Upper lobe of left lung (tissue), 6 donors: ENCODE measurements at regions not wholly inside any gene's neighbourhood (a gene's known extent, or its start where the extent isn't known, plus 50 kb on each side); places are given as distances from the start of the nearest gene placed in this dataset.
A peak's percentile ranks its signal among the peaks of the same experiment; 100 is the strongest.
"Not testable (repeated sequence)": the region's sequence is repeated elsewhere in the genome, so short reads cannot be mapped to it uniquely, and the experiment has no call there.

Experiments
- ATAC-seq, 2 donors: fragments of 200-7000 bp; cut with Tn5 transposase; one replicate each; pipeline ENCODE4 v1.9.1; 2022; ENCODE audit warnings: mild to moderate bottlenecking in 2 of 2, moderate library complexity in 2 of 2; ENCODE audit not compliant: low FRiP score in 2 of 2
- DNase-seq, 2 donors: peaks; one replicate each; pipeline ENCODE4 v3.0.0-alpha.2; 2019 to 2020
- H3K27ac ChIP-seq, 4 donors: fragments of 200-600 bp; sonication (generic); one replicate each; pipeline ENCODE4 v1.5.1; 2016 to 2019
- H3K27me3 ChIP-seq, 4 donors: fragments of 200-600 bp; sonication (generic); one replicate each; pipeline ENCODE4 v1.5.1; 2017 to 2019
- H3K36me3 ChIP-seq, 4 donors: fragments of 200-600 bp; sonication (generic); one replicate each; pipeline ENCODE4 v1.5.1; 2016 to 2019
- H3K4me1 ChIP-seq, 4 donors: fragments of 200-600 bp; sonication (generic); one replicate each; pipeline ENCODE4 v1.5.1; 2018 to 2019
- H3K4me3 ChIP-seq, 4 donors: fragments of 200-600 bp; sonication (generic); one replicate each; pipeline ENCODE4 v1.5.1; 2017 to 2019; ENCODE audit warnings: mild to moderate bottlenecking in 2 of 4, moderate library complexity in 1 of 4
- H3K9me3 ChIP-seq, 4 donors: fragments of 200-600 bp; sonication (generic); one replicate each; pipeline ENCODE4 v1.5.1; 2018 to 2019
- EP300 ChIP-seq, 4 donors: sonication (generic); formaldehyde crosslinking; IDR thresholded peaks; one replicate each; pipeline ENCODE4 v1.5.1; 2017; ENCODE audit warnings: antibody characterized with exemption in 4 of 4, control low read depth in 2 of 4
- POLR2A ChIP-seq, 4 donors: fragments of 450-650 bp; IDR thresholded peaks; one replicate each; pipeline ENCODE4 v1.5.1; 2016 to 2017; ENCODE audit warnings: antibody characterized with exemption in 4 of 4, mild to moderate bottlenecking in 2 of 4
- POLR2AphosphoS5 ChIP-seq, 2 donors: sonication (generic); formaldehyde crosslinking; IDR thresholded peaks; one replicate each; pipeline ENCODE4 v1.5.1; 2017; ENCODE audit warnings: antibody characterized with exemption in 2 of 2
- WGBS, 2 donors: methylation state at CpG; one replicate each; pipeline ENCODE4 v1.1.5; 2017 to 2018; 5-methylcytosine and 5-hydroxymethylcytosine counted together
- TF ChIP-seq, protein P1 (sequence below), 6 experiments: fragments of 450-650 bp in 4 of 6; fragments of 200-600 bp in 2 of 6; sonication (generic) in 2 of 6; IDR thresholded peaks; one replicate each; pipeline ENCODE4 v1.5.1; 2016 to 2019; ENCODE audit warnings: antibody characterized with exemption in 6 of 6
- donor health status: DM: no; HTN: no; CAD: no; lungs with moderate emphysema.
- donor health status: DM: no; HTN: yes; CAD: no; lungs with severe emphysema.

GRCh38 chr5:97498657-97499056 is 315.6 kb upstream of the RIOK2 start:
- TF ChIP-seq POLR2AphosphoS5 (IDR thresholded peaks at IDR 0.05), result no peak
- TF ChIP-seq POLR2A (IDR thresholded peaks at IDR 0.05), result no peak
- TF ChIP-seq, protein P1, sequence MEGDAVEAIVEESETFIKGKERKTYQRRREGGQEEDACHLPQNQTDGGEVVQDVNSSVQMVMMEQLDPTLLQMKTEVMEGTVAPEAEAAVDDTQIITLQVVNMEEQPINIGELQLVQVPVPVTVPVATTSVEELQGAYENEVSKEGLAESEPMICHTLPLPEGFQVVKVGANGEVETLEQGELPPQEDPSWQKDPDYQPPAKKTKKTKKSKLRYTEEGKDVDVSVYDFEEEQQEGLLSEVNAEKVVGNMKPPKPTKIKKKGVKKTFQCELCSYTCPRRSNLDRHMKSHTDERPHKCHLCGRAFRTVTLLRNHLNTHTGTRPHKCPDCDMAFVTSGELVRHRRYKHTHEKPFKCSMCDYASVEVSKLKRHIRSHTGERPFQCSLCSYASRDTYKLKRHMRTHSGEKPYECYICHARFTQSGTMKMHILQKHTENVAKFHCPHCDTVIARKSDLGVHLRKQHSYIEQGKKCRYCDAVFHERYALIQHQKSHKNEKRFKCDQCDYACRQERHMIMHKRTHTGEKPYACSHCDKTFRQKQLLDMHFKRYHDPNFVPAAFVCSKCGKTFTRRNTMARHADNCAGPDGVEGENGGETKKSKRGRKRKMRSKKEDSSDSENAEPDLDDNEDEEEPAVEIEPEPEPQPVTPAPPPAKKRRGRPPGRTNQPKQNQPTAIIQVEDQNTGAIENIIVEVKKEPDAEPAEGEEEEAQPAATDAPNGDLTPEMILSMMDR (IDR thresholded peaks at IDR 0.05), result no peak
- no peak for TF ChIP-seq EP300 (IDR thresholded peaks at IDR 0.05)
- H3K27ac ChIP-seq, result no peak overlapping the region
- DNase-seq (no peak), ATAC-seq (no peak)
- H3K4me1 ChIP-seq, result no peaks in the 10 kb centered on the region
- H3K9me3 ChIP-seq, result no peaks in the 10 kb centered on the region
- no peaks in the 10 kb centered on the region for H3K36me3 ChIP-seq
- no peak overlapping the region for H3K4me3 ChIP-seq
- 67 to 76% methylated on average over 1 of the region's 1 CpG for WGBS, 2 donors
- no peaks in the 10 kb centered on the region for H3K27me3 ChIP-seq

DNA sequence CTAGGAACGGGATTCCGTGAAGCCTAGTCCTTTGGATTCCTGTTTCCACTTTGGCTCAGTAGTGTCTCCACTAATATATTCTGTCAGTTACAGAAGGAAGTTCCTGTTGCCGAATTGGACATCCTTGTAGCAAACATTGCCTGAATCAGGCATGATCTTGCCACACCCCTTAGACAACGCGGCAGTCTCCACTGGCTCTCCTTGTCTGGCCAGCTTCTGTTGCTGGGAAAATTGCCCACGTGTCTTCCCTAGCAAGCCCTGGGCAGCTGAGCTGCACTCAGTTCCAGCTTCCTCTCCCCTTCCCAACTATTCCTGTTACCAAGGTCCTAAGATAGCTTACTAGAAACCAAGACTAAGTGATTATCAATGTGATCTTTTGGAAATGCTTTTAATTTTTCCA is 316.6 kb upstream of the RIOK2 start:
- Histone ChIP-seq H3K36me3 (no peaks in the 10 kb centered on the region), H3K9me3 (no peaks in the 10 kb centered on the region), H3K27ac (no peak overlapping the region), H3K27me3 (no peaks in the 10 kb centered on the region), H3K4me1 (no peaks in the 10 kb centered on the region), H3K4me3 (no peak overlapping the region)
- DNase-seq (no peak), ATAC-seq (peak in 1 of 2 donors; percentile 39)
- 66 to 67% methylated on average over 6 of the region's 6 CpGs for WGBS, 2 donors
- no peak for TF ChIP-seq POLR2AphosphoS5 (IDR thresholded peaks at IDR 0.05)
- TF ChIP-seq POLR2A (IDR thresholded peaks at IDR 0.05), result no peak
- TF ChIP-seq EP300 (IDR thresholded peaks at IDR 0.05), result no peak
- TF ChIP-seq, protein P1 (IDR thresholded peaks at IDR 0.05), result no peak

DNA sequence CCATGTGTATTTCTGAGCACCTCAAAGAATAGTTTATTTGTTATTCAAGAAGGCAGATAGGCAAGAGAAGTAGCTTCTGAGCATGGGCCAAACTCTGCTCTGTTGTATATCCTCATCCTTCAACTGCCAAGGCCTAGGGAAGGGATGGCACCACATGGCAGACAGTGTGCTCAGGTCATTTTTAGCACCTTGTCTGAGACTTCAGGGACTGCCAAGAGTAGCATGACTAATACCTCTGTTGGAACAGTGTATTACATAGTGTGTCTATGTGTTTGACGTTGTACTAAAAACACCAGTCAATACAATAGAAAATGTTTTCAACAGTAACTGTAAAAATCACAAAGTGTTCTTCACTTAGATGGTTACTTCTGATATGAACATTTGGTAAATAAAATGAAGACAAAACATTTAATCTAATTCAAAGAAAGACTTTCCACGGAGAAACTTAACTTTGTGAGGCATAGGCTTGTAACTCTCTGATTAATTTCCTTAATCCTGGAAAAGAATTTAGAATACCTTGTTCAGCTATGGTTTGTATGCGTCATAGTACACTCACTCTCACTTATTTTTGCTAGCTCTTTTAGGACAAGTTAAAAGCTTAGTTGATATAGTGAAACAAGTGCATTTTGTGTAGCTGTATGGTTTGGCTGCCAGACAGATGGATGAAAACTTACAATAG is 318.4 kb upstream of the RIOK2 start:
- Histone ChIP-seq H3K9me3 (no peaks in the 10 kb centered on the region), H3K4me3 (no peak overlapping the region), H3K27ac (no peak overlapping the region), H3K36me3 (no peaks in the 10 kb centered on the region), H3K4me1 (no peaks in the 10 kb centered on the region), H3K27me3 (no peaks in the 10 kb centered on the region)
- TF ChIP-seq, protein P1 (IDR thresholded peaks at IDR 0.05), result no peak
- TF ChIP-seq EP300 (IDR thresholded peaks at IDR 0.05) (no peak), POLR2AphosphoS5 (IDR thresholded peaks at IDR 0.05) (no peak), POLR2A (IDR thresholded peaks at IDR 0.05) (no peak)
- 65 to 73% methylated on average over 3 of the region's 3 CpGs for WGBS, 2 donors
- DNase-seq (no peak), ATAC-seq (no peak)

DNA sequence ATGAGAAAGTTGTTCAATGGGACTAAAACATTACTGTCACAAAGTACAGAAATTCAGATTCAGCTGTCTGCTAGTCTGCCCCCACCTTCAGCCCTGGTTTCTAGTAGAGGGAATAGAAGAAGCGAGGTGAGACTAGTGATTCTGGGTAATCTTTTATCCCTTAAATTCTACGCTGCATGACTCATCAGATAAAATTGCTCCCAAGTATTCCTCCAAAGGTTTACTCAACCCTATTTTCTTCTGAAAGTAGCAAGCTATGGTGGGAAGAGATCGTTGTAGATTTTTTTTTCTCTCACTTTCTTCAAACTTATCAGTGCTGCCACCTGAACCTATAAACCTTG is 318.9 kb upstream of the RIOK2 start:
- no peaks in the 10 kb centered on the region for H3K9me3 ChIP-seq
- H3K4me1 ChIP-seq, result no peaks in the 10 kb centered on the region
- no peak overlapping the region for H3K4me3 ChIP-seq
- H3K27ac ChIP-seq, result no peak overlapping the region
- 80 to 81% methylated on average over 3 of the region's 3 CpGs for WGBS, 2 donors
- no peak for DNase-seq
- H3K27me3 ChIP-seq, result no peaks in the 10 kb centered on the region
- no peaks in the 10 kb centered on the region for H3K36me3 ChIP-seq
- TF ChIP-seq EP300 (IDR thresholded peaks at IDR 0.05) (no peak), POLR2AphosphoS5 (IDR thresholded peaks at IDR 0.05) (no peak), POLR2A (IDR thresholded peaks at IDR 0.05) (no peak)
- TF ChIP-seq, protein P1 (IDR thresholded peaks at IDR 0.05), result no peak
- ATAC-seq, result no peak

DNA sequence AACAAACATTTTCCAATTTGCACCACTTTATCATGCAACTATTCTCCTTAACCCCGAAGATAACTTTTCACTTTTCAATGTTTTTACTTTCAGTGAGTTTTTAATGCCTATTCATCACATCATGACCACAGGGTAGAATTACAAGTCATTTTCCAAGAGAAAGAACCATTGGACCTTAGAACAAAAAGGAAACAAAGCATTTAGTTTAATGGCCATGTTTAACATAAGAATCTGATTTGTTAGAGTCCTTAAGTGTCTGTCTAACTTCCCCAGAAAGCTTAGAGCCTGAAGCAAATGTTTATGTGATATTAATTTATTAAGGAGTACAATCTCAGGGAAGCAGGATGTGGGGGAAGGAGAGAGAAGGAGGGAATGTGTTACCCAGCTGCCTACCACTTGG is 325.8 kb upstream of the RIOK2 start:
- Histone ChIP-seq H3K4me1 (no peaks in the 10 kb centered on the region), H3K9me3 (no peaks in the 10 kb centered on the region), H3K27ac (no peak overlapping the region), H3K4me3 (no peak overlapping the region), H3K27me3 (no peaks in the 10 kb centered on the region), H3K36me3 (no peaks in the 10 kb centered on the region)
- TF ChIP-seq POLR2AphosphoS5 (IDR thresholded peaks at IDR 0.05), result no peak
- TF ChIP-seq, protein P1 (IDR thresholded peaks at IDR 0.05), result no peak
- TF ChIP-seq POLR2A (IDR thresholded peaks at IDR 0.05), result no peak
- no peak for TF ChIP-seq EP300 (IDR thresholded peaks at IDR 0.05)
- WGBS, 2 donors, result 90 to 93% methylated on average over 1 of the region's 1 CpG
- ATAC-seq (no peak), DNase-seq (no peak)

- not testable (repeated sequence) for ATAC-seq, H3K36me3 ChIP-seq, H3K4me3 ChIP-seq, H3K4me1 ChIP-seq, H3K27ac ChIP-seq, H3K9me3 ChIP-seq, H3K27me3 ChIP-seq
- 87 to 88% methylated on average over 21 to 22 of the region's 22 CpGs for WGBS, 2 donors
- DNase-seq, result peak in 1 of 2 donors; percentile 24
These were observed 336.5 kb upstream of the RIOK2 start for GRCh38 chr5:97519565-97519964.

GRCh38 chr5:97523336-97523735 is 340.3 kb upstream of the RIOK2 start:
- H3K36me3 ChIP-seq, H3K4me1 ChIP-seq, H3K27ac ChIP-seq, DNase-seq, H3K27me3 ChIP-seq, H3K9me3 ChIP-seq, H3K4me3 ChIP-seq, ATAC-seq: not testable (repeated sequence)
- WGBS, 2 donors, result 86 to 100% methylated on average over 1 to 2 of the region's 2 CpGs
